ENCODE measurements at regions not wholly inside any gene's neighbourhood (a gene's known extent, or its start where the extent isn't known, plus 50 kb on each side); places are given as distances from the start of the nearest gene placed in this dataset.

DNA sequence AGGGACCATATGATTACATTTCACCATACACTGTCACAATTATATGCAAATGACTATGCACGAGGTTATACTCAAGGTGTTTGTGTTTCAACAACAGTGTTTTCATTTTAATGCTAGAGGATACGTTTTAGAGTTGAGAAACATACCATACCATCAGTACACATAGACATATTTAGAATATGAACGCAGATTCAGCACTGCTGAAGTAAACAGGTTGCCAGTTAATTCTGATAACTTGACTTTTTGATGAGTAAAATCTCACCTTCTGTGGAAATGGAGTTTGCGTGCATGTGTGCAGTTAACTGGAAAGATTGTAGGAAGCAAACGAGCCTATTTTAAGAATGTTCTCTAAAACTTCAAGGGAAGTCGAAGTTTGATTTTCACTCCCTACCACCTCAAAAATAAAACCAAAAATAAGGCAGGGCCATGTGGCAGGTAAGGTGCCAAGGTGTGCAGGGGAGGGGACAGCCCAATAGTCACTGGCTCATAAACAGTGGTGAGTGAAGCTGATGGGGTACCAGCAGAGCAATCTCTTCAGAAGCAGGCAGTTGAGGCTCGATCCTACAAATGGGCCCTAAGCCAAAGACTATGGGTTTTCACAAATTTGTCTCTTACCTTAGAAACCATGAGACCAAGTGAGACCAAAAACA is 213.1 kb downstream of the IKZF2 start:
- H3K27ac Mint-ChIP-seq = no peak overlapping the region
- peaks cover 5% of the 10 kb centered on the region for H3K27me3 Mint-ChIP-seq (ENCODE audit: low read depth, poor library complexity)
- H3K4me1 Mint-ChIP-seq = peaks cover 21% of the 10 kb centered on the region
- no peaks in the 10 kb centered on the region for H3K36me3 Mint-ChIP-seq (ENCODE audit: low read depth)
- H3K9me3 Mint-ChIP-seq = no peaks in the 10 kb centered on the region
- DNase-seq = no peak
- no peak overlapping the region for H3K4me3 Mint-ChIP-seq
- TF ChIP-seq, protein P1, sequence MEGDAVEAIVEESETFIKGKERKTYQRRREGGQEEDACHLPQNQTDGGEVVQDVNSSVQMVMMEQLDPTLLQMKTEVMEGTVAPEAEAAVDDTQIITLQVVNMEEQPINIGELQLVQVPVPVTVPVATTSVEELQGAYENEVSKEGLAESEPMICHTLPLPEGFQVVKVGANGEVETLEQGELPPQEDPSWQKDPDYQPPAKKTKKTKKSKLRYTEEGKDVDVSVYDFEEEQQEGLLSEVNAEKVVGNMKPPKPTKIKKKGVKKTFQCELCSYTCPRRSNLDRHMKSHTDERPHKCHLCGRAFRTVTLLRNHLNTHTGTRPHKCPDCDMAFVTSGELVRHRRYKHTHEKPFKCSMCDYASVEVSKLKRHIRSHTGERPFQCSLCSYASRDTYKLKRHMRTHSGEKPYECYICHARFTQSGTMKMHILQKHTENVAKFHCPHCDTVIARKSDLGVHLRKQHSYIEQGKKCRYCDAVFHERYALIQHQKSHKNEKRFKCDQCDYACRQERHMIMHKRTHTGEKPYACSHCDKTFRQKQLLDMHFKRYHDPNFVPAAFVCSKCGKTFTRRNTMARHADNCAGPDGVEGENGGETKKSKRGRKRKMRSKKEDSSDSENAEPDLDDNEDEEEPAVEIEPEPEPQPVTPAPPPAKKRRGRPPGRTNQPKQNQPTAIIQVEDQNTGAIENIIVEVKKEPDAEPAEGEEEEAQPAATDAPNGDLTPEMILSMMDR (IDR thresholded peaks at IDR 0.05) = no peak

GRCh38 chr2:212936572-212936971 is 214.8 kb downstream of the IKZF2 start:
- no peak overlapping the region for H3K27ac Mint-ChIP-seq

GRCh38 chr2:212935752-212936151 is 215.7 kb downstream of the IKZF2 start:
- Mint-ChIP-seq H3K27ac (no peak overlapping the region), H3K36me3 (ENCODE audit: low read depth) (no peaks in the 10 kb centered on the region), H3K27me3 (ENCODE audit: low read depth, poor library complexity) (peaks cover 5% of the 10 kb centered on the region), H3K4me3 (no peak overlapping the region), H3K9me3 (no peaks in the 10 kb centered on the region), H3K4me1 (peaks cover 14% of the 10 kb centered on the region)
- no peak for DNase-seq
- TF ChIP-seq, protein P1 (IDR thresholded peaks at IDR 0.05) = no peak

More at GRCh38 chr2:212936572-212936971, 214.8 kb downstream of the IKZF2 start:
- H3K27me3 Mint-ChIP-seq (ENCODE audit: low read depth, poor library complexity) = peaks cover 5% of the 10 kb centered on the region
- H3K36me3 Mint-ChIP-seq (ENCODE audit: low read depth) = no peaks in the 10 kb centered on the region
- TF ChIP-seq, protein P1 (IDR thresholded peaks at IDR 0.05) = no peak
- H3K4me3 Mint-ChIP-seq = no peak overlapping the region
- peaks cover 21% of the 10 kb centered on the region for H3K4me1 Mint-ChIP-seq
- no peak for DNase-seq
- H3K9me3 Mint-ChIP-seq = no peaks in the 10 kb centered on the region

- TF ChIP-seq, protein P1 (IDR thresholded peaks at IDR 0.05) = no peak
- no peaks in the 10 kb centered on the region for H3K9me3 Mint-ChIP-seq
- H3K27ac Mint-ChIP-seq = no peak overlapping the region
- no peak for DNase-seq
- H3K36me3 Mint-ChIP-seq (ENCODE audit: low read depth) = no peaks in the 10 kb centered on the region
- no peak overlapping the region for H3K4me3 Mint-ChIP-seq
- H3K27me3 Mint-ChIP-seq (ENCODE audit: low read depth, poor library complexity) = peaks cover 5% of the 10 kb centered on the region
- H3K4me1 Mint-ChIP-seq = no peaks in the 10 kb centered on the region
Observed at GRCh38 chr2:212931271-212931670, 220.1 kb downstream of the IKZF2 start.

DNA sequence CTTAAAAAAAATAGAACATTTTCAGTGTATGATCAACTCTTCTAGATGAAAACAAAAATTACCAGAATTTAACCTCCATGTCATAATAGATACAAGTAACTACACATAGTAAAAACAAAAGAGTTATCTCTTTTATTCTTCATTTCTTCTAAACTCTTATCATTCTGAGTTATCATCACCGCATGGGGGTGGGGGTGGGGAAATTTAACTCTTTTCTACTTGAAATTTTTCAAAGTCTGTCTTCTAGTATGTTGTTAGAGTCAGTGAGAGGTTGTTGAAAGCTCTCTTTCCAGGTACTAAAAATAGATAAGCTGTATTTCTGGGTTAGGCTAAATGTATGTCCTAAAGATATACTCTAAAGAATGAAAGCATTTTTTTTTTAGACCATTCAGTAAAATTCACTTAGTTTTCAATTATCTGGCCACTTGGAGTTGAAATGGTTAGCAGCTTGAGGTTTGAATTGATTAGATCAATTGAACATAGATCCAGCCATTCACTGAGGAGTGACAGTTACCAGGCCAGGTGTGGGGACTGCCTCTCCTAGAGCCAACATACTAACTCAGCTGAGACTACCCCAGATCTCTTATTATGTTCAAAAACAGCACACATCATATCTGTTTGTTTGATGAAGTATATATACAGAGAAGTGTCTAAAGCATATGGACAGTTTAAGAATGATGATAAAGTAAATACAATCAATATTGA is 220.7 kb downstream of the IKZF2 start:
- Mint-ChIP-seq H3K27ac (no peak overlapping the region), H3K9me3 (no peaks in the 10 kb centered on the region)

More for the DNA sequence above, 220.7 kb downstream of the IKZF2 start:
- H3K36me3 Mint-ChIP-seq (ENCODE audit: low read depth) = no peaks in the 10 kb centered on the region
- DNase-seq = no peak
- TF ChIP-seq, protein P1 (IDR thresholded peaks at IDR 0.05) = no peak
- H3K4me3 Mint-ChIP-seq = no peak overlapping the region
- H3K4me1 Mint-ChIP-seq = no peaks in the 10 kb centered on the region
- H3K27me3 Mint-ChIP-seq (ENCODE audit: low read depth, poor library complexity) = peaks cover 5% of the 10 kb centered on the region

All from nephron progenitor cell (in vitro differentiated cells).